Choroid plexus epithelial cell (primary cell): ENCODE measurements at regions not wholly inside any gene's neighbourhood (a gene's known extent, or its start where the extent isn't known, plus 50 kb on each side); places are given as distances from the start of the nearest gene placed in this dataset.

Experiments used
- DNase-seq: peaks from one replicate; pipeline ENCODE4 v3.0.0-alpha.2; 2010; ENCODE audit warnings: low read depth
- H3K4me3 ChIP-seq: 2 replicates; pipeline ENCODE4 v1.5.1; 2011; ENCODE audit warnings: low read depth, mild to moderate bottlenecking, control low read depth, low read length, moderate library complexity
- CTCF ChIP-seq: conservative IDR thresholded peaks from 2 replicates; pipeline ENCODE4 v1.5.1; 2011; ENCODE audit warnings: low read depth, mild to moderate bottlenecking, control low read depth, inconsistent platforms, low read length, moderate library complexity

- no peak for TF ChIP-seq CTCF
- DNase-seq = no peak
- no peak overlapping the region for H3K4me3 ChIP-seq
These were observed 62.2 kb upstream of the WSCD2 start for GRCh38 chr12:108066583-108067577.

GRCh38 chr12:108069651-108070165 is 59.4 kb upstream of the WSCD2 start:
- no peak for DNase-seq
- no peak for TF ChIP-seq CTCF
- H3K4me3 ChIP-seq = no peak overlapping the region

DNA sequence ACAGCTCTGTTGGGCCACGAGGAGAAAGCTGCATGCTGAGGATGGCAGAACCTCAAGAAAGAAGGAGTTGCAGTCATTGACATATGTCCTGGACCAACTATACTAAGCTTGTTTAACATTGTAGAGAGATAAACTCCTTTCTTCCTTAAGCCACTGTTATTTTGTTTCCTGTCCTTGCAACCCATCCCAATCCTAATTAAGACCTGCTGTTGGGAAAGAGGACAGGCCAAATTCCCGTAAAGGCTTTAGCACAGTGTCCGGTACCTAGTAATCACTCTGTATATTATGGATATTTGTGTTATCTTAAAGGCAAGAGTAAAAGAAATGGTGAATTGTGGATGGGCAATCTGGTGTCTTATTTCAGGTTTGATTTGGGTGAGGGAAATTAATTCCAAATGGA is 53.5 kb upstream of the WSCD2 start:
- H3K4me3 ChIP-seq = no peak overlapping the region
- DNase-seq = no peak
- no peak for TF ChIP-seq CTCF

DNA sequence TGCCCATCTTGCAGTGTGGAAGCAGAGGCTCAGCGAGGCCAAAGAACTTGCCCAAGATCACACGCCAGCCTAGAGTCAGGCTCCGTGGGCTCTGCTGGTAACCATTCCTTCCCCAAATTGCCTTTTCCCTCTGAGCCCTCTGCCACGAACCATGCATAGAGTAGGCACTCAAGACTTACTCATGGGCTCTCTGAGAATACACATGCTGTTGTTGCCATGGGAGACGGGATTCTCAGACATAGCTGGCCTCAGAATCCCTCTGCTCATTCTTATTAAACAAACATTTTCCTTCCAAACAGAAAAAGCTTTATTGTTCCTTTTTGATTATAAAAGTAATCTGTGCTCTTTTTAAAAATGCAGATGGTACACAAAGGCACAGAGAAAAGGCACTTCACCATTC is 52.5 kb upstream of the WSCD2 start:
- DNase-seq = no peak
- no peak for TF ChIP-seq CTCF
- H3K4me3 ChIP-seq = no peak overlapping the region

DNA sequence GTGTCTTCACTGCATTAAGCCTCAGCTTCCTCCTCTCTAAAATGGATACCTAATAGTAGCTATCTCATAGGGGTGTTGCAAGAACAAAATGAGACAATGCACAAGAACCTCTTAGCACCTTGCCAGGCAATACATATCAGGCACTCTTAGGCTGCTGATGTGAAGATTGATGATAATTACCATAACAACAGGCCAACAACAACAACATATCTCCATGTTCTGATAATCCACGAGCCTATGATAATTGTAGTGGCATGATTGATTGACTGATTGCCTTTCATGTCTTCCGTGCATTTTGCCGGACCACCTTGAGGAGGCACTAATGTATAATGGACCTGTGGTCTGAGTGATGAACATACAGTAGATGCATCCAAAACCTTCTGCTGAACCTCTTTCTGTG is 50.7 kb upstream of the WSCD2 start:
- no peak for TF ChIP-seq CTCF
- DNase-seq = no peak
- no peak overlapping the region for H3K4me3 ChIP-seq
